ENCODE measurements at regions not wholly inside any gene's neighbourhood (a gene's known extent, or its start where the extent isn't known, plus 50 kb on each side); places are given as distances from the start of the nearest gene placed in this dataset.

- TF ChIP-seq CTCF (IDR thresholded peaks at IDR 0.05), result peak; percentile 86 to 100 (median 90)
- no peak for TF ChIP-seq POLR2A (IDR thresholded peaks at IDR 0.05)
Observed at GRCh38 chr16:66270333-66270927, 96.1 kb upstream of the CDH5 start.

All from uterus (tissue), 2 donors.